GM19324 (cell line): ENCODE measurements at regions not wholly inside any gene's neighbourhood (a gene's known extent, or its start where the extent isn't known, plus 50 kb on each side); places are given as distances from the start of the nearest gene placed in this dataset.
"Not testable (repeated sequence)": the region's sequence is repeated elsewhere in the genome, so short reads cannot be mapped to it uniquely, and the experiment has no call there.

Experiments used
- ATAC-seq: cut with Tn5 transposase; IDR thresholded peaks from one replicate; pipeline ENCODE4 v1.9.1; 2021; ENCODE audit warnings: mild to moderate bottlenecking, moderate library complexity; ENCODE audit not compliant: unreplicated experiment, low FRiP score

- ATAC-seq, result no peak
Observed at GRCh38 chr5:112472614-112473013, 53.5 kb upstream of the EPB41L4A start.

GRCh38 chr5:112473989-112474388 is 54.9 kb upstream of the EPB41L4A start:
- no peak for ATAC-seq

GRCh38 chr5:112475747-112476365 is 56.8 kb upstream of the EPB41L4A start:
- ATAC-seq, result no peak

GRCh38 chr5:112479418-112479817 is 60.3 kb upstream of the EPB41L4A start:
- ATAC-seq, result no peak

- no peak for ATAC-seq
Observed at GRCh38 chr5:112480501-112480900, 61.4 kb upstream of the EPB41L4A start.

- ATAC-seq, result no peak
Observed at GRCh38 chr5:112483704-112484103, 64.6 kb upstream of the EPB41L4A start.

GRCh38 chr5:112485934-112486355 is 66.9 kb upstream of the EPB41L4A start:
- no peak for ATAC-seq

GRCh38 chr5:112491257-112491656 is 72.2 kb upstream of the EPB41L4A start:
- ATAC-seq, result no peak

GRCh38 chr5:112492291-112492690 is 73.2 kb upstream of the EPB41L4A start:
- ATAC-seq, result peak; percentile 91

- ATAC-seq, result not testable (repeated sequence)
Observed at GRCh38 chr5:112503749-112504501, 84.8 kb upstream of the EPB41L4A start.

- ATAC-seq, result not testable (repeated sequence)
Observed at GRCh38 chr5:112509097-112509496, 90.0 kb upstream of the EPB41L4A start.

GRCh38 chr5:112511920-112512319 is 92.8 kb upstream of the EPB41L4A start:
- no peak for ATAC-seq

- ATAC-seq, result no peak
Observed at GRCh38 chr5:112512901-112513300, 93.8 kb upstream of the EPB41L4A start.

- no peak for ATAC-seq
Observed at GRCh38 chr5:112514111-112514510, 95.0 kb upstream of the EPB41L4A start.

- ATAC-seq, result not testable (repeated sequence)
Observed at GRCh38 chr5:112520474-112520873, 101.4 kb upstream of the EPB41L4A start.

GRCh38 chr5:112522891-112523673 is 104.0 kb upstream of the EPB41L4A start:
- peak; percentile 67 for ATAC-seq

- peak; percentile 75 for ATAC-seq
Observed at GRCh38 chr5:112523674-112524263, 104.7 kb upstream of the EPB41L4A start.

GRCh38 chr5:112525217-112525616 is 106.1 kb upstream of the EPB41L4A start:
- ATAC-seq, result no peak

GRCh38 chr5:112528928-112529327 is 109.9 kb upstream of the EPB41L4A start:
- ATAC-seq, result no peak

- no peak for ATAC-seq
Observed at GRCh38 chr5:112529525-112529924, 110.4 kb upstream of the EPB41L4A start.
